HG03342 (cell line): ENCODE measurements at regions not wholly inside any gene's neighbourhood (a gene's known extent, or its start where the extent isn't known, plus 50 kb on each side); places are given as distances from the start of the nearest gene placed in this dataset.

Experiments
- ATAC-seq: cut with Tn5 transposase; IDR thresholded peaks from one replicate; pipeline ENCODE4 v1.9.1; 2021; ENCODE audit warnings: mild to moderate bottlenecking, moderate library complexity; ENCODE audit not compliant: unreplicated experiment

GRCh38 chr2:47239119-47239969 is 63.0 kb upstream of the CALM2 start:
- ATAC-seq, result no peak

DNA sequence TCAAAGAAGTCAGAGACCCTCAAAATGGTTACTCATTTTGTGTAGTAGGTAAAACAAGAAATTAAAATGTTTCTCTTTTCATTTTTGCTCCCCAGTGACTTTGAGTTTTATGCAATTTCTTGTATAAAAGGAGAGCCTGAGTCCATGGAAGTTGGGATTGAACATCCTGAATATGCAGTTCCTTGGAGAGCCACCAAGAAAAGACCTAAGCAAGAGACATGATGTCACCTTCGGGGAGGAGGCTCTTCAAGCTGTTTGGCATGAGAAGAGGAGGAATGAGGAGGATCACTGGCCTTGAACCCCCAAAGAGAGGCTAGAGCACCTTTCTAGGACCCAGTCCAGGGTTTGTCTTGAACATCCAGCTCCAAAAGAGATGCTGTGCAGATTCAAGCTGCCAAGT is 62.3 kb upstream of the CALM2 start:
- no peak for ATAC-seq

GRCh38 chr2:47237375-47238334 is 61.3 kb upstream of the CALM2 start:
- ATAC-seq, result no peak

GRCh38 chr2:47236503-47237215 is 60.3 kb upstream of the CALM2 start:
- no peak for ATAC-seq

DNA sequence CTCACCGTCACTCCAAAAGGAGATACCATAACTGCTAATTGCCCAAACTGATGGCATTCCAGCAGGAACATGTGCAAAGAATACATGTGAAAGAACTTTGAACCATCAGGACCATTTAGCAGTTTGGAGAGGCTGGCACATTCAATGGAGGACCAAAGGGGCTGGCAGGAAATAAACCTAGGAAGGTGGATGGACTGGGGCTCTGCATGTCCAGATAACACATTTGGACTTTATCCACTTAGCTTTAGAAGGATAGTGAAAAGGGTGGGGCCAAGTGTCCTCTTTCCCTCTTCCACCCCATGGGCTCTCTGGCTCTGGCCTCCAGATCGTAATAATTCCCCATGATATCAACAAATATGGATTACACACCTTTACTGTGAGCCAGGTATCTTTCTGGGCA is 58.8 kb upstream of the CALM2 start:
- no peak for ATAC-seq

DNA sequence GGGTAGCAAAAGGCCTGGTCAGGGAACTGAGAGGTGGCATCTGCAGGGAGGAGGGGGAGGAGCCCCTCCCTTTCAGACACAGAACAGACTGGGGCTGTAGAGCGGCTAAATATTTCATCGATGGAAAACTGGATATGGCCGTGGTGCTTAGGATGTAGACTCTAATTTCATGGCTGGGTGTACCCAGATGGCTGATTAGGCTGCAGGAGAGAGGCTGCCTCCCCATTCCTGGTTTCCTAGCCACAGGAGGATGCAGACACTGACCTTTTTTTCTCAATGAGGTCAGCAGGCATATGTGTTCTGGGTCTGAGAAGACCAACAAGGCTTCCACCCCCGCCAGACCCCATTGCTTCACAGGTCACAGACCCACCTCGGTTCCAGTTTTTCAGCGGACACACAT is 58.1 kb upstream of the CALM2 start:
- ATAC-seq, result no peak

GRCh38 chr2:47232738-47233415 is 56.6 kb upstream of the CALM2 start:
- no peak for ATAC-seq

- ATAC-seq, result no peak
Observed at GRCh38 chr2:47230418-47230817, 54.1 kb upstream of the CALM2 start.

GRCh38 chr2:47227532-47228279 is 51.4 kb upstream of the CALM2 start:
- no peak for ATAC-seq

GRCh38 chr2:47226923-47227220 is 50.6 kb upstream of the CALM2 start:
- ATAC-seq, result no peak

GRCh38 chr2:47226132-47226922 is 50.0 kb upstream of the CALM2 start:
- ATAC-seq, result no peak
